ENCODE measurements at regions not wholly inside any gene's neighbourhood (a gene's known extent, or its start where the extent isn't known, plus 50 kb on each side); places are given as distances from the start of the nearest gene placed in this dataset.

- no peak for TF ChIP-seq ZBTB7A (IDR thresholded peaks at IDR 0.05; ENCODE audit: low read depth)
- TF ChIP-seq FOXM1 (IDR thresholded peaks at IDR 0.05; ENCODE audit: borderline replicate concordance, low read depth), result no peak
- no peak for TF ChIP-seq USF1 (IDR thresholded peaks at IDR 0.05)
- TF ChIP-seq EGR1 (IDR thresholded peaks at IDR 0.05), result no peak
- no peak for TF ChIP-seq NFIC (IDR thresholded peaks at IDR 0.05)
- no peak for TF ChIP-seq TCF12 (IDR thresholded peaks at IDR 0.05; ENCODE audit: low read depth)
- TF ChIP-seq RAD21 (IDR thresholded peaks at IDR 0.05; ENCODE audit: low read depth), result no peak
- no peak for TF ChIP-seq EP300 (IDR thresholded peaks at IDR 0.05; ENCODE audit: borderline replicate concordance)
- no peak for TF ChIP-seq CEBPB (IDR thresholded peaks at IDR 0.05)
- no peak for TF ChIP-seq YY1 (IDR thresholded peaks at IDR 0.05; ENCODE audit: low read depth)
- no peak for TF ChIP-seq TEAD4 (IDR thresholded peaks at IDR 0.05)
- no peak for TF ChIP-seq REST (IDR thresholded peaks at IDR 0.05; ENCODE audit: low read depth)
- no peak for TF ChIP-seq MAX (IDR thresholded peaks at IDR 0.05)
- no peak for TF ChIP-seq CREB1 (IDR thresholded peaks at IDR 0.05; ENCODE audit: low read depth)
- TF ChIP-seq TAF1 (IDR thresholded peaks at IDR 0.05; ENCODE audit: low read depth), result no peak
Measured at GRCh38 chr17:64723781-64724180, 61.7 kb upstream of the SMURF2 start.

GRCh38 chr17:64718058-64718457 lies 56.0 kb upstream of the SMURF2 start:
- no peak for TF ChIP-seq TEAD4 (IDR thresholded peaks at IDR 0.05)
- no peak for TF ChIP-seq ZBTB7A (IDR thresholded peaks at IDR 0.05; ENCODE audit: low read depth)
- no peak for TF ChIP-seq MAX (IDR thresholded peaks at IDR 0.05)
- TF ChIP-seq CREB1 (IDR thresholded peaks at IDR 0.05; ENCODE audit: low read depth), result no peak
- TF ChIP-seq CEBPB (IDR thresholded peaks at IDR 0.05), result no peak
- no peak for TF ChIP-seq USF1 (IDR thresholded peaks at IDR 0.05)
- TF ChIP-seq RAD21 (IDR thresholded peaks at IDR 0.05; ENCODE audit: low read depth), result no peak
- TF ChIP-seq EP300 (IDR thresholded peaks at IDR 0.05; ENCODE audit: borderline replicate concordance), result no peak
- no peak for TF ChIP-seq TAF1 (IDR thresholded peaks at IDR 0.05; ENCODE audit: low read depth)
- no peak for TF ChIP-seq FOXM1 (IDR thresholded peaks at IDR 0.05; ENCODE audit: borderline replicate concordance, low read depth)
- no peak for TF ChIP-seq NFIC (IDR thresholded peaks at IDR 0.05)
- TF ChIP-seq REST (IDR thresholded peaks at IDR 0.05; ENCODE audit: low read depth), result no peak
- no peak for TF ChIP-seq EGR1 (IDR thresholded peaks at IDR 0.05)
- TF ChIP-seq TCF12 (IDR thresholded peaks at IDR 0.05; ENCODE audit: low read depth), result no peak
- TF ChIP-seq YY1 (IDR thresholded peaks at IDR 0.05; ENCODE audit: low read depth), result no peak
